Activated CD8-positive, alpha-beta memory T cell treated with anti-CD3 and anti-CD28 coated beads for 36 hours (primary cell): ENCODE measurements at regions not wholly inside any gene's neighbourhood (a gene's known extent, or its start where the extent isn't known, plus 50 kb on each side); places are given as distances from the start of the nearest gene placed in this dataset.

Experiments used
- CTCF ChIA-PET: fragments of 350-600 bp; sonication (Branson Sonifier 250); formaldehyde crosslinking; loops from one replicate; lab custom pipeline; 2021; ENCODE audit warnings: antibody characterized with exemption; lab: Charles Lee
- POLR2A ChIA-PET: fragments of 350-600 bp; sonication (Branson Sonifier 250); formaldehyde crosslinking; loops from one replicate; lab custom pipeline; 2021; ENCODE audit warnings: antibody characterized with exemption; lab: Charles Lee

DNA sequence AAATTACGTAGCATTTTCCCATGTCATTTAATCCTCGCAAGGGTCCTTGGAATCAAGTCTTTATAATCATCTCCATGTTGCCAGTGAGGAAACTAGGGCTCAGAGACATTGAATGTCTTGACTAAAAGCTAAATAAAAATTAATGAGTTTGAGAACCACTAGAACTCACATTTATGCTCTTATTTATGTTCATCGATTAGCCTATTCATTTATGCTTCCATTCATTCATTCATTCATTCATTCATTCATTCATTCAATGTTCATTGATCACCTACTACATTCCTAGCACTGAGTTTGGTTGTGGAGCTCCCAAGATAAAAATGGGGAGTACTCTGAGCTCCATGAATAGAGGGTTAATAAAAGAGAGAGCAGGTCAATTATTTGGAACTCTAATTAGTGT lies 59.7 kb downstream of the KCNA1 start:
- CTCF ChIA-PET = interaction anchor here (1.2 kb wide), 1 partner anchor 114 kb away, joined by 3 read pairs; no protein-coding TSS in a partner anchor
- POLR2A ChIA-PET = interaction anchor here (0.5 kb wide), 1 partner anchor 9 kb away, joined by 3 read pairs; no protein-coding TSS in a partner anchor

DNA sequence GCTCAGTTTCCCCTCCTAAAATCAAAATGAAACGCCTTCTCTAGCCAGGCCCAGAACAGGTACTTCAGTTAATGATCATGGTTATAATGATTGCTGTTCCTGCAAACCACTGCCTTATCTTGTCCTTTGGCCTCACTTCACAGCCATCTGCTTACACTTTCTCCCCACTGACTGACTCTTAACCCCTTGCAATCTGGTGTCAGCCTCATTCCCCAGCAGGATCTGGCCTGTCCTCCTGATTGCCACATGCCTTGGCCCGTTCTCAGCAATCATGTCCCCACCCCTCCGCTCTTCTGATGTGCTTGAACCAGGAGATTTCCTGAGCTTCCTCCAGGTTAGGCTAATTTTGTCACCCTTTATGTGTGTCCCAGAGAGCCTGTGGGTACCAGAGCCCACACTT lies 64.5 kb downstream of the KCNA1 start:
- CTCF ChIA-PET = no interaction called here

DNA sequence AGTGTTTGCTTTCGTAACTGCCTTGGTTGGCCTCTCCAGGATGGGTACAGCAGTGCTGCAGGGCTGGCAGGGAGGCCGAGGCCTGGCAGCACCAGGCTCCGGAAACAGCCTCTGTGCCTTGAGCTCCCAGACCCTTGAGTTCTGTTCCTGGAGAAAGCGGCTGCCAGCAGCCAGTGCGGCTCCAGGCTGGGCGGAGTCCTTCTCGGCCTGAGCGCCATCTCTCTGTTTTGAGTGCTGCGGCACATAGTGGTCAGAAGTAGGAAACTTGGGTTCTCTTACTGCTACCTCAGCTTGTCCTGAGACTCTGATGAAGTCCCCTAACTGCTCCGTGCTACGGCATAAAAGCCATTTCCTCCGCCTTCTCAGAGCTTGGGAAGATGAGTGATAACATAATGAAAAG lies 65.9 kb downstream of the KCNA1 start:
- POLR2A ChIA-PET = interaction anchor here (0.6 kb wide), 1 partner anchor 754 kb away, joined by 3 read pairs; no protein-coding TSS in a partner anchor
- CTCF ChIA-PET = interaction anchor here (0.8 kb wide), 1 partner anchor 120 kb away, joined by 3 read pairs; no protein-coding TSS in a partner anchor

More for the DNA sequence above, 64.5 kb downstream of the KCNA1 start:
- POLR2A ChIA-PET = no interaction called here

GRCh38 chr12:4977102-4977501 lies 66.6 kb upstream of the KCNA5 start:
- ChIA-PET CTCF (no interaction called here), POLR2A (no interaction called here)

DNA sequence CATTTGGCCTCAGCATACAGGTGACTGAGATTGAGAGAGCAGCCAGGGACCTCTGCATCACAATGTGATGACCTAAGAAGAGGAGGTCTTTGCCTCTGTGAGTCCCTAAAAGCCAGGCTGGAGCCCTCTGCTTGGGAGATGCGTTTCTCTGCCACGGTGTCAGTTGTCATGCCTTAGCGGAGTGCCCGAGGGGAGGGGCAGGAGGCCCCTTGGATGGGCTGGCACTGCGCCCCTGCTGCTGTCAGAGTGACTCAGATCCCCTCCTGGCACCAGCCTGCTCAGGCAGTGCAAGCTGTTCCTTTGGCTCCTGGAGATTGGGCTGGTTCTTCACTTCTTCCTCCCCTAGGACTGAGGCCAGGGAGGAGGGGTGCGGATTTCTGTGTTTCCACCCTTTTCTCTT lies 64.9 kb upstream of the KCNA5 start:
- ChIA-PET CTCF (interaction anchor here (1.2 kb wide), 1 partner anchor 124 kb away, joined by 3 read pairs; no protein-coding TSS in a partner anchor), POLR2A (no interaction called here)

GRCh38 chr12:4979737-4980136 lies 63.9 kb upstream of the KCNA5 start:
- CTCF ChIA-PET = interaction anchor here (0.7 to 1.2 kb wide), 2 partner anchors 125 to 1389 kb away, joined by 3 to 4 read pairs; no protein-coding TSS in a partner anchor

DNA sequence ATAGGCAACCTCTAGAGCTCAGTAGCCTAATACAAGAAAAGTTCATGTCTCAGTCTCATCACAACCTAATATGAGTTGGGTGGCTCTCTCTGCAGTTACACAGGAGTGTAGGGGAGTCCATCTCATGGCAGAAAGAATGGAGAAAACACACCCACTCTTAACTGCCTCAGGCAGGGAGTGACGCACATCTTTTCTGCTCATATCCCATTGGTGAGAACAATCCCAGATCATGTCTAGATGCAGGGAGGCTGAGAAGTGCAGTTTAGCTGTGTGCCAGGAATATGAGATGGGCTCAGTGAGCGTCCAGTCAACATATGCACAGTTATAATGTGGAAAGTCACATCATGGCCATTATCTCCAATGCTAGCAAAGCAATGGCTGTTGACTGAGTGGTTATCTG lies 59.3 kb upstream of the KCNA5 start:
- ChIA-PET CTCF (no interaction called here), POLR2A (no interaction called here)

More at GRCh38 chr12:4979737-4980136, 63.9 kb upstream of the KCNA5 start:
- POLR2A ChIA-PET = no interaction called here

- ChIA-PET CTCF (no interaction called here), POLR2A (no interaction called here)
Measured at GRCh38 chr12:4984971-4985370, 58.7 kb upstream of the KCNA5 start.

- ChIA-PET CTCF (no interaction called here), POLR2A (no interaction called here)
Measured at GRCh38 chr12:4985820-4986219, 57.9 kb upstream of the KCNA5 start.

DNA sequence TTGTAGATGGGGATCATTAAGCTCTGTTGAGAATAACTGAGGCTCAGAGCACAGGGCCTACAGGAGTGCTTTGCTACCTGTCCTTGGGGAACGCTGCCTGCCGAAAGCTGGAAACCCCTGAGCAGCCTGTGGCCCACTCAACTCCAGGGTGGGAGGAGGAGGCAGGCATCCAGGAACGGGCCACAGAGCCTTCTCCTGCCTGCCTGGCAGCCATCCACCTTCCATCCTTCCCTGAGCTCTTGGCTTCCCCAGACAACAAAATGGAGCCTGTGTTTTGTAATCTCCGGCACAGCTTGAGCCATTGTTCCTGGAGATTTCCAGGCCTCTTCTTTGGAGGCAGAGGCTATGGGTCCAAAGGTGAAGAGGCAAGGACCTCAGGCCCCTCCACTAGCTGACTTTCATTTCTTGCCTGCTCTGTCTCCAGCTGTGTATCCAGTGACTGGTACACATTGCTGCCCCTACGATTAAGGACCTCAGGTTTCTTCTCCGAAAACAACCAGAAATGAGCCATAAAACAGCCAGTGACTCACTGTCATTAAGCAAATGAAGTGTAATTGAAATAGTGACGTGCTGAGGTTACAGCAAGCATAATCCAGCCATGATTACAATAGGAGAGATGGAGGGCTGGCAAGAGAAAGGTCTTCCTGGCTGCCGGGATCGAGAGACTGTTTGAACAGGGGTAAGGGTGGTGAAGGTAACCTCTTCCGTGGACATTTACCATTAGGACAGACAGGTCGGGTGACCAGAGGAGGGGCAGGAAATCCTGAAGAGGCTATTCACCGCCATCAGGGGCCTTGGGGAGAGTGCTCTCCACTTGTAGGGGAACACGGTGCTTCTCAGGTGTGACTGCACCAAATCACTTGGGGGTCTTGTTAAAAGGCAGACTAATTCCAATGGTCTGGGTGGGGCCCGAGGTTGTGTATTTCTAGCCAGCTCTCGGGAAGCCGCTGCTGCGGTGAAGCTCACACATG lies 56.3 kb upstream of the KCNA5 start:
- ChIA-PET POLR2A (no interaction called here), CTCF (no interaction called here)

DNA sequence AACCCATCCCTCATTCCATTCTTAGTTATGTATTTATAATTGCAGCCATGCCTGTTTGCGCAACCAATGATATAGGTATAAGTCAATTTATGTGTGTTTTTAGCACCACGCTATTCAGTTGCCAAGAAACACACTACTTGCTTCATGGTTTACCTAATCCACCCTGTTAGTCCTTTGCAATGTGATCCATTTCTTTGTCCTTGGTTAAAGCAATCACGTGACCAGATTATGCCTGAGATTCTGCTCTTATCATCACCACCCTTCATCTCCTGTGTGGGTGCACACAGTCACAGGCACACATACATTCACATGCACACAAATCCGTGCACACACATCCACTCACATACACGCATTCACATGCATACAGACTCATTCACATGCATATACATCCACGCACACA lies 52.3 kb upstream of the KCNA5 start:
- CTCF ChIA-PET = no interaction called here

DNA sequence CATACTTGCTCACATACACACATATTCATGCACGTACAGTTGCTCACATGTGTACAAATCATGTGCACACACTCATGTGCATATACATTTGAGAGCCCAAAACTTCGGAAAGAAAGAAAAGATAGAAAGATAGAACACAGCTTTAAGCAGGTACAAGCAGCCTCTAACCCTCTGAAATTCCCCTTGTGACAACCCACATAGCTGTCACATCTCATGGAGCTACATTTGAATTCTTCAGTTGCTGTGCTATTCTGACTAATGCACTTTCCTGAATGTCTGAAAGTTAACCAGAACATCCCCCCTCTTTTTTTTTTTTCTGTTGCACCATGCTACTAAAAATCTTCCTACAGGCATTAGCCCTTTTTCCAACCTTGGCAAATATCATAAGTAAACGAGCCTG lies 51.9 kb upstream of the KCNA5 start:
- POLR2A ChIA-PET = no interaction called here

More for the DNA sequence above, 52.3 kb upstream of the KCNA5 start:
- POLR2A ChIA-PET = no interaction called here

DNA sequence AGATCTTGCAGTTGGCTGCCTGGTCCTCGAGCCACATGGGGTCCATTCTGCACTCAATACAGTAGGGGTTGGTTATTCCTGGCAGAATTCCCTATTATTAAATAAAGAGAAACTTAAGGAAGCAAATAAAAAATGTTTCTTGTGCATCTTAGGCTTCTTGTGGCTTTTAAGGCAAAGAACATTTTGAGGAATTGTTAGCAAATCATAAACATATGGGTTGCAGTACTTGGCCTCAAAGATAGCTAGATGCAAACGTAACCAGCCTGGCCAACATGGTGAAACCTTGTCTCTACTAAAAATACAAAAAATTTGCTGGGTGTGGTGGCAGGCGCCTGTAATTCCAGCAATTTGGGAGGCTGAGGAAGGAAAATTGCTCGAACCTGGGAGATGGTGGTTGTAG lies 50.8 kb upstream of the KCNA5 start:
- CTCF ChIA-PET = interaction anchor here (0.8 kb wide), 1 partner anchor 87 kb away, joined by 3 read pairs; no protein-coding TSS in a partner anchor
- POLR2A ChIA-PET = no interaction called here

More for the DNA sequence above, 51.9 kb upstream of the KCNA5 start:
- CTCF ChIA-PET = interaction anchor here (0.8 kb wide), 1 partner anchor 88 kb away, joined by 3 read pairs; no protein-coding TSS in a partner anchor
